Mesendoderm (in vitro differentiated cells): ENCODE measurements at regions not wholly inside any gene's neighbourhood (a gene's known extent, or its start where the extent isn't known, plus 50 kb on each side); places are given as distances from the start of the nearest gene placed in this dataset.

Source experiments
- DNase-seq: peaks from one replicate; pipeline ENCODE4 v3.0.0; 2013
- H2AK5ac ChIP-seq: 2 replicates; pipeline ENCODE4 v1.6.1; 2013; ENCODE audit warnings: low read length, inconsistent platforms
- H2BK120ac ChIP-seq: 2 replicates; pipeline ENCODE4 v1.6.1; 2013; ENCODE audit warnings: low read depth, mild to moderate bottlenecking, low read length, moderate library complexity, mixed read lengths
- H2BK15ac ChIP-seq: replicated peaks from 2 replicates; pipeline ENCODE4 v1.6.1; 2013; ENCODE audit warnings: low read depth, mild to moderate bottlenecking, moderate library complexity
- H2BK5ac ChIP-seq: 2 replicates; pipeline ENCODE4 v1.6.1; 2013; ENCODE audit warnings: low read length, inconsistent platforms
- H3K18ac ChIP-seq: 2 replicates; pipeline ENCODE4 v1.6.1; 2013; ENCODE audit warnings: mild to moderate bottlenecking, low read length, mixed read lengths
- H3K23ac ChIP-seq: one replicate; pipeline ENCODE4 v1.6.1; 2013; ENCODE audit warnings: low read length
- H3K27ac ChIP-seq: 2 replicates; pipeline ENCODE4 v1.5.1; 2013; ENCODE audit warnings: low read depth, mild to moderate bottlenecking, inconsistent platforms, low read length, moderate library complexity
- H3K27me3 ChIP-seq: 2 replicates; pipeline ENCODE4 v1.6.1; 2013; ENCODE audit warnings: low read length, control low read depth, mild to moderate bottlenecking, inconsistent platforms; ENCODE audit not compliant: insufficient read depth, poor library complexity
- H3K36me3 ChIP-seq: 2 replicates; pipeline ENCODE4 v1.6.1; 2013; ENCODE audit warnings: low read length, inconsistent platforms; ENCODE audit not compliant: control insufficient read depth, insufficient read depth
- H3K4ac ChIP-seq: one replicate; pipeline ENCODE4 v1.6.1; 2013; ENCODE audit warnings: low read depth, mild to moderate bottlenecking, low read length, moderate library complexity
- H3K4me1 ChIP-seq: 2 replicates; pipeline ENCODE4 v1.6.1; 2013; ENCODE audit warnings: low read depth, low read length, inconsistent platforms; ENCODE audit not compliant: control insufficient read depth
- H3K4me2 ChIP-seq: 2 replicates; pipeline ENCODE4 v1.6.1; 2013; ENCODE audit warnings: low read length
- H3K4me3 ChIP-seq: 2 replicates; pipeline ENCODE4 v1.5.1; 2013; ENCODE audit warnings: mild to moderate bottlenecking, low read length
- H3K56ac ChIP-seq: one replicate; pipeline ENCODE4 v1.6.1; 2013; ENCODE audit warnings: low read length
- H3K79me1 ChIP-seq: 2 replicates; pipeline ENCODE4 v1.6.1; 2013; ENCODE audit warnings: low read length, inconsistent platforms
- H3K79me2 ChIP-seq: 2 replicates; pipeline ENCODE4 v1.6.1; 2013; ENCODE audit warnings: mild to moderate bottlenecking, low read length; ENCODE audit not compliant: control insufficient read depth, insufficient read depth
- H3K9ac ChIP-seq: 2 replicates; pipeline ENCODE4 v1.6.1; 2013; ENCODE audit warnings: low read length, inconsistent platforms
- H4K5ac ChIP-seq: one replicate; pipeline ENCODE4 v1.6.1; 2013; ENCODE audit warnings: low read length
- H4K8ac ChIP-seq: one replicate; pipeline ENCODE4 v1.6.1; 2013; ENCODE audit warnings: low read depth, mild to moderate bottlenecking, control low read depth, low read length, moderate library complexity
- WGBS: extraction: QIAGEN DNeasy Blood & Tissue Kit; methylation state at CpG from one replicate; pipeline ENCODE4 v1.1.7; 2013; ENCODE audit warnings: low lambda C conversion rate, missing lambda C conversion rate; ENCODE audit not compliant: insufficient coverage; ENCODE audit errors: extremely low coverage; 5-methylcytosine and 5-hydroxymethylcytosine counted together

DNA sequence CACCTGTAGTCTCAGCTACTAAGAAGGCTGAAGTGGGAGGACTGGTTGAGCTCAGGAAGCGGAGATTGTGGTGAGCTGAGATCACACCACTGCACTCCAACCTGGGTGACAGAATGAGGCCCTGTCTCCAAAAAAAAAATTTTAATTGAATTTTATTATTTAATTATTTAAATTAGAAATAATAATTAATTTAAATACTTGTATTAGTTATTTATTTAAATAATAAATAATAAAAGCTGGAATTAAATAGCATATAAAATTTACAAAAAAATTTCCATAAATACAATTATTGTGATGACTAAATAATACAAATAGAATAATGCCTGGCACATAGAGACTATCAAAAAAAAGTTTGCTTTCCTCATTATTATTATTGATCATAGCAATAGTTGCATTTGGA lies 371.5 kb downstream of the KCNA4 start:
- no peaks in the 10 kb centered on the region for H3K27me3 ChIP-seq
- H3K4me1 ChIP-seq, result no peaks in the 10 kb centered on the region
- H3K23ac ChIP-seq, result no peak overlapping the region
- H3K4ac ChIP-seq, result no peak overlapping the region
- no peak overlapping the region for H3K56ac ChIP-seq
- no peak overlapping the region for H4K5ac ChIP-seq
- no peak for DNase-seq
- no peaks in the 10 kb centered on the region for H3K79me1 ChIP-seq
- no peak overlapping the region for H3K4me2 ChIP-seq
- no peaks in the 10 kb centered on the region for H3K79me2 ChIP-seq
- H3K4me3 ChIP-seq, result no peak overlapping the region
- H2BK15ac ChIP-seq, result no peak overlapping the region
- no peak overlapping the region for H2AK5ac ChIP-seq
- no peaks in the 10 kb centered on the region for H3K36me3 ChIP-seq
- no CpG with 5 or more reads among the region's 1 CpG for WGBS
- H3K9ac ChIP-seq, result no peak overlapping the region
- no peak overlapping the region for H2BK120ac ChIP-seq
- no peak overlapping the region for H4K8ac ChIP-seq
- no peak overlapping the region for H3K18ac ChIP-seq
- H2BK5ac ChIP-seq, result no peak overlapping the region
- H3K27ac ChIP-seq, result no peak overlapping the region

GRCh38 chr11:29641201-29641600 lies 375.6 kb downstream of the KCNA4 start:
- H2BK15ac ChIP-seq, result no peak overlapping the region
- H3K4me3 ChIP-seq, result no peak overlapping the region
- H3K18ac ChIP-seq, result no peak overlapping the region
- H2BK120ac ChIP-seq, result no peak overlapping the region
- DNase-seq, result no peak
- H3K27me3 ChIP-seq, result no peaks in the 10 kb centered on the region
- no peaks in the 10 kb centered on the region for H3K36me3 ChIP-seq
- no peaks in the 10 kb centered on the region for H3K79me2 ChIP-seq
- no peak overlapping the region for H4K8ac ChIP-seq
- H2AK5ac ChIP-seq, result no peak overlapping the region
- no peak overlapping the region for H3K9ac ChIP-seq
- H3K4me2 ChIP-seq, result no peak overlapping the region
- H3K4ac ChIP-seq, result no peak overlapping the region
- no peak overlapping the region for H2BK5ac ChIP-seq
- H4K5ac ChIP-seq, result no peak overlapping the region
- H3K56ac ChIP-seq, result no peak overlapping the region
- no peak overlapping the region for H3K27ac ChIP-seq
- no peaks in the 10 kb centered on the region for H3K79me1 ChIP-seq
- no peaks in the 10 kb centered on the region for H3K4me1 ChIP-seq
- H3K23ac ChIP-seq, result no peak overlapping the region

DNA sequence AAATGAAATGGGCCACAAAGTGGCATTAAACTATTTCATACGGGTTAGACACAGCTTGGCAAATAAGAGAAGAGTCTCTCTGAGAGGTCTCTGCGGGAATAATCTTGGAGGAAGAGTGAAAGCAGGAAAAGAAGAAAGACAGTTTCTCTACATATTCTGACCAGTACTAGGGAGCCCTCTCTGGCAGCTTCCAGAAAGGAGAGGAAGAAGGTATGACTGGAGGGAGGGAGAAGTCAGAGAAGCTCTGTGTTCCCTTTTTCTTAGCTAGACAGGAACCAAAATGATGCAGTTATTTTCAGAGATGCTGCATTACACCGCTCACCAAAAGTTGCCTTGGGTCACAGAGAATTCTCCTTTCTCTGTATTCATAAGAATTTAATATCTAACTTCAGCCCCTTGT lies 382.1 kb downstream of the KCNA4 start:
- Histone ChIP-seq H2BK15ac (no peak overlapping the region), H3K79me2 (no peaks in the 10 kb centered on the region), H3K18ac (no peak overlapping the region), H3K27me3 (no peaks in the 10 kb centered on the region), H2AK5ac (no peak overlapping the region), H3K4me2 (no peak overlapping the region), H3K4me1 (no peaks in the 10 kb centered on the region), H3K36me3 (no peaks in the 10 kb centered on the region), H3K9ac (no peak overlapping the region), H2BK120ac (no peak overlapping the region), H2BK5ac (no peak overlapping the region), H4K8ac (no peak overlapping the region), H3K79me1 (no peaks in the 10 kb centered on the region), H3K56ac (no peak overlapping the region), H3K4ac (no peak overlapping the region), H4K5ac (no peak overlapping the region), H3K27ac (no peak overlapping the region), H3K4me3 (no peak overlapping the region), H3K23ac (no peak overlapping the region)
- no CpG with 5 or more reads among the region's 3 CpGs for WGBS
- DNase-seq, result no peak

- Histone ChIP-seq H3K4me1 (no peaks in the 10 kb centered on the region), H2AK5ac (no peak overlapping the region), H3K4me3 (no peak overlapping the region), H3K27me3 (no peaks in the 10 kb centered on the region), H3K79me1 (no peaks in the 10 kb centered on the region), H3K4me2 (no peak overlapping the region), H2BK120ac (no peak overlapping the region), H2BK15ac (no peak overlapping the region), H4K8ac (no peak overlapping the region), H4K5ac (no peak overlapping the region), H3K23ac (no peak overlapping the region), H3K9ac (no peak overlapping the region), H3K18ac (no peak overlapping the region), H3K27ac (no peak overlapping the region), H2BK5ac (no peak overlapping the region), H3K4ac (no peak overlapping the region), H3K56ac (no peak overlapping the region), H3K36me3 (no peaks in the 10 kb centered on the region), H3K79me2 (no peaks in the 10 kb centered on the region)
- DNase-seq, result peak; percentile 23
These were observed 382.6 kb downstream of the KCNA4 start for GRCh38 chr11:29634244-29634643.

- no peaks in the 10 kb centered on the region for H3K4me1 ChIP-seq
- H3K23ac ChIP-seq, result no peak overlapping the region
- H2BK5ac ChIP-seq, result no peak overlapping the region
- H3K4me2 ChIP-seq, result no peak overlapping the region
- H3K36me3 ChIP-seq, result no peaks in the 10 kb centered on the region
- H3K4me3 ChIP-seq, result no peak overlapping the region
- H3K79me1 ChIP-seq, result no peaks in the 10 kb centered on the region
- DNase-seq, result peak; percentile 23
- no peak overlapping the region for H3K56ac ChIP-seq
- no peaks in the 10 kb centered on the region for H3K79me2 ChIP-seq
- no peak overlapping the region for H3K4ac ChIP-seq
- no peaks in the 10 kb centered on the region for H3K27me3 ChIP-seq
- no CpG with 5 or more reads among the region's 3 CpGs for WGBS
- H2BK15ac ChIP-seq, result no peak overlapping the region
- no peak overlapping the region for H2BK120ac ChIP-seq
- H4K5ac ChIP-seq, result no peak overlapping the region
- H4K8ac ChIP-seq, result no peak overlapping the region
- H3K9ac ChIP-seq, result no peak overlapping the region
- H2AK5ac ChIP-seq, result no peak overlapping the region
- no peak overlapping the region for H3K18ac ChIP-seq
- H3K27ac ChIP-seq, result no peak overlapping the region
These were observed 387.5 kb downstream of the KCNA4 start for GRCh38 chr11:29629286-29629685.

DNA sequence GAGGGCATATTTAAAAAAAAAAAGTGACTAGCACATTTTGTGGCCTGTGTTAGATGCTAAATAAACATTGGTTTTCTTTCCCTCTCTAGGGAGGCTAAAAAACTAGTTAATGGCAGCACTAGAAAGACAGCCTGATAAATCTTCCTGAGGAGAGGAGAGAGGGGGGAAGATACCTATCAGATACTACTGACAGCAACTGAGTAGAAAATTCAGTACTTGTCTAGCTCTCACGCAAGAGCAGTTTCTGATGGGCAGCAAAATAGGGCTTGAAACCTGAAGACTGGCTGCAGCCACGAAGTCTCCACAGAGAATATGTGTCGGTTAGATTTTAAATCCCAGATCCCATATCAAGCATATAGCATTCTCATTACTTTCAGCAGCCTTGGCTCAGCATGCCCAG lies 388.2 kb downstream of the KCNA4 start:
- H3K4me1 ChIP-seq, result no peaks in the 10 kb centered on the region
- H3K4ac ChIP-seq, result no peak overlapping the region
- H3K27ac ChIP-seq, result no peak overlapping the region
- no peak overlapping the region for H2BK5ac ChIP-seq
- DNase-seq, result no peak
- no peak overlapping the region for H4K8ac ChIP-seq
- WGBS, result no CpG with 5 or more reads among the region's 3 CpGs
- no peak overlapping the region for H2BK15ac ChIP-seq
- H4K5ac ChIP-seq, result no peak overlapping the region
- no peaks in the 10 kb centered on the region for H3K79me2 ChIP-seq
- H3K79me1 ChIP-seq, result no peaks in the 10 kb centered on the region
- no peak overlapping the region for H2AK5ac ChIP-seq
- no peak overlapping the region for H2BK120ac ChIP-seq
- no peak overlapping the region for H3K9ac ChIP-seq
- no peaks in the 10 kb centered on the region for H3K27me3 ChIP-seq
- H3K23ac ChIP-seq, result no peak overlapping the region
- H3K56ac ChIP-seq, result no peak overlapping the region
- no peak overlapping the region for H3K18ac ChIP-seq
- H3K36me3 ChIP-seq, result no peaks in the 10 kb centered on the region
- H3K4me3 ChIP-seq, result no peak overlapping the region
- H3K4me2 ChIP-seq, result no peak overlapping the region
